ENCODE measurements at regions not wholly inside any gene's neighbourhood (a gene's known extent, or its start where the extent isn't known, plus 50 kb on each side); places are given as distances from the start of the nearest gene placed in this dataset.

GRCh38 chr2:8300905-8301304, 381.0 kb upstream of the ID2 start:
- in situ Hi-C loops (cut with MboI; ENCODE audit: low sequenced_read_pairs): loop anchor here (10.0 to 25.0 kb wide), 2 partner anchors 224 to 386 kb away; partner anchors contain the start of gene ID2

DNA sequence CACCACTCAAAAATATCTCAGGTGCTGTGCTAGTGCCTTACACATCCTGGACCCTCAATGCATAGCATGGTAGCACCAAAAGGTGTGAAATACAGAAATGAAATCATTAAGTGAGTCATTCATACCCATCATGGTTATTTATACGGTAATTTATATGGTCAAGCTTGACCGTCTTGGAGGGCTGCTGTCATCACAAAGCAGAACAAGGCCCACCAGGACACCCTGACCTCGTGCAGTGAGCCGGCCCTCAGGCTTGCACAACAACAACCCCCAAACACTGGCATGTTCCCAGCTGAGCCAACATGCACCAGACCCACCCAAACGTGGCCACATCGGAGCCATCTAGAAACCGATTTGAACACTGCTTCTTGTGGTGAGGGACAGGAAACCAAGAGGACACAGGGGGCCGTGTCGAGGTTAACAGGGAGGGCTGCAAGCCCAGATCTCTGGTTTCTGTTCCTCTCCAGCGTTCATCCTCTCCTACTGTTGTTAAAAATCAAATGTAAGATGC, 378.5 kb upstream of the ID2 start:
- in situ Hi-C loops (cut with MboI; ENCODE audit: low sequenced_read_pairs): loop anchor here (10.0 to 25.0 kb wide), 2 partner anchors 221 to 384 kb away; partner anchors contain the start of gene ID2

DNA sequence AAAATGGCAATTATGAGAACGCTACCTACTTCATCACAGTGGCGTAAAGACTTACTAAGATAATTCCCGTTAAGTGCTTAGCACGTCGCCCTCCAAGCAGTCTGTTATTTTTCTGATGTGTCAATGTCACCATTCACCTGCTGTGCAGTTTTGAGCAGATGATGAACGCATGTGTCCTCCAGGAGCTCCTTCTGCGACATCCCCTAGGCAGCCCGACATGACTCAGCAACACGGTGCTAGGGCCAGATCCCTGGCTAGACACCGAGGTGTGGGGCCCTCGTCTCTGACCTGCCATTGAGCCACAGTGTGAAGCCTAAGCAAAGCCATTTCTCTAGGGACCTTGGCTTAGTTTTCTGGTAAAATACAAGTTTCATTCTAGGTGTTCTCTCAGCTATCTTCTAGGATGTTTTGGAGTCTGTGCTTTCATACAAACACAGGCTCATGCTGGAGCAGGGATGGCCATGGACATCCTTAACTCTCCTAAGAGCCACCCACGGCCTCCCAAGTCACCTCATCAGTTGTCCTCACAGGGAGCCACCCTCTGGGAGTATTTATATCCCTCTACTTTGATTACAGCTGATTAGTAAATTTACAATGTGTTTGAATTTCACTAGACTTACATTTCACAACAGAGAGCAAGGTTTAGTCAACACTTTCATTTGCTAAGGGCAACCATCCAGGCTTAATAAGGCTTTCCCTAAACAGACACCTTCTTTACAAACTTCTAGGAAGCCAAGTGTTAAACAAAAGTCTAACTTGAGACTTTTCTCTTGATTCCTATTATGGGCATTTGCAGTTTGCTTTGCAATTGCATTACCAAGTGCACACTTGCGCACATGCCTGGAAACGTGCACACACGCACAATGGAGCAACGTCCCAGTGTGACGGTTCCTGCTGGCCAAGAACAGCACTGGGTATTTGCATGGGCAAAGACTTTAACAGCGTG, 376.8 kb upstream of the ID2 start:
- in situ Hi-C loops (cut with MboI; ENCODE audit: low sequenced_read_pairs): loop anchor here (10.0 to 25.0 kb wide), 2 partner anchors 220 to 382 kb away; partner anchors contain the start of gene ID2

- in situ Hi-C loops (cut with MboI; ENCODE audit: low sequenced_read_pairs): loop anchor here (10.0 to 25.0 kb wide), 2 partner anchors 218 to 381 kb away; partner anchors contain the start of gene ID2
These were observed 375.1 kb upstream of the ID2 start for GRCh38 chr2:8306530-8307351.

- in situ Hi-C loops (cut with MboI; ENCODE audit: low sequenced_read_pairs): loop anchor here (10.0 to 25.0 kb wide), 2 partner anchors 217 to 380 kb away; partner anchors contain the start of gene ID2
These were observed 374.2 kb upstream of the ID2 start for GRCh38 chr2:8307606-8308180.

GRCh38 chr2:8309131-8309530, 372.7 kb upstream of the ID2 start:
- in situ Hi-C loops (cut with MboI; ENCODE audit: low sequenced_read_pairs): loop anchor here (10.0 to 25.0 kb wide), 2 partner anchors 216 to 378 kb away; partner anchors contain the start of gene ID2

DNA sequence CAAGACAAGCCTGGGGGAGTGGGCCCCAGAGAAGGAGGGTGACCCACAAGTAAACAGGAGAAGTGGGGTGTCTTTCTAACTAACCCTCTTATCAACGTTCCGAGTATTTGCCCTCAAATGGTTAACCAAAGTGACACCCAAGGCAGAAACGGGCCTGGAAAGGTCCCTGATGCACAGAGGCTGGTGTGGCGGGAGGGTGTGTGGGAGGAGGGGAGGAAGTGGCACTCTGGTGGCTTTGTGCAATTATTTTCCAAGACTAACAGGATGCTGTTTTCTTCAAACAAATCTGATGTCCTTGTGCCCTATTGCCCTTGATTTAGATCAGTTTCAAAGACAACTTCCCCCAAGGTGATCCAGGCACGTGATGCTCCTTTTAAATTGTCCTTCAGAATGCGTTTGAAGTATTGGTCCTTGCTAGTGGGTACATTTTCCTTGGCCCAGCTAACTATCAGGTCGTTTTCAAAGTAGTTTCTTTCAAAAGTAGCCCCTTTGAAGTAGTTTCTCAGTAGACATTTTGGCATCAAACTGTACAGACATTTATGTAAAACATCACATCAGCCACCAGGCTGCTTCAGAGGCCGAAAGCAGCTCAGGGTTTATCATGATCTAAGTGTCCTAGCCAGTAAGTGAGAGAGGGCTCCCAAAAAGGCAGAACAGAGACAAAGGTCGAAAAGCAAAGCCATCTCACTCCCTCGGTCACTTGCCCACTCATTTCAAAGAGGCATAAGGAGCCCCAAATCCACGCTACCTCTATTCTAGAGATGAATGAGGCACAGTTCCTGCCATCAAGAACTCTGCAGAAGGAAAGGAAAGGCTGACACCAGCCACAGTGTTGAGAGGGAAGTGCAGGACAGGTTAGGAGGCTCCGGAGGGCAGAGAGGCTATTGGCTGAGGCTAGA, 371.1 kb upstream of the ID2 start:
- in situ Hi-C loops (cut with MboI; ENCODE audit: low sequenced_read_pairs): loop anchor here (25.0 kb wide), 1 partner anchor 376 kb away; the partner anchor contains the start of gene ID2

- in situ Hi-C loops (cut with MboI; ENCODE audit: low sequenced_read_pairs): loop anchor here (25.0 kb wide), 1 partner anchor 375 kb away; the partner anchor contains the start of gene ID2
These were observed 369.6 kb upstream of the ID2 start for GRCh38 chr2:8312221-8312620.

DNA sequence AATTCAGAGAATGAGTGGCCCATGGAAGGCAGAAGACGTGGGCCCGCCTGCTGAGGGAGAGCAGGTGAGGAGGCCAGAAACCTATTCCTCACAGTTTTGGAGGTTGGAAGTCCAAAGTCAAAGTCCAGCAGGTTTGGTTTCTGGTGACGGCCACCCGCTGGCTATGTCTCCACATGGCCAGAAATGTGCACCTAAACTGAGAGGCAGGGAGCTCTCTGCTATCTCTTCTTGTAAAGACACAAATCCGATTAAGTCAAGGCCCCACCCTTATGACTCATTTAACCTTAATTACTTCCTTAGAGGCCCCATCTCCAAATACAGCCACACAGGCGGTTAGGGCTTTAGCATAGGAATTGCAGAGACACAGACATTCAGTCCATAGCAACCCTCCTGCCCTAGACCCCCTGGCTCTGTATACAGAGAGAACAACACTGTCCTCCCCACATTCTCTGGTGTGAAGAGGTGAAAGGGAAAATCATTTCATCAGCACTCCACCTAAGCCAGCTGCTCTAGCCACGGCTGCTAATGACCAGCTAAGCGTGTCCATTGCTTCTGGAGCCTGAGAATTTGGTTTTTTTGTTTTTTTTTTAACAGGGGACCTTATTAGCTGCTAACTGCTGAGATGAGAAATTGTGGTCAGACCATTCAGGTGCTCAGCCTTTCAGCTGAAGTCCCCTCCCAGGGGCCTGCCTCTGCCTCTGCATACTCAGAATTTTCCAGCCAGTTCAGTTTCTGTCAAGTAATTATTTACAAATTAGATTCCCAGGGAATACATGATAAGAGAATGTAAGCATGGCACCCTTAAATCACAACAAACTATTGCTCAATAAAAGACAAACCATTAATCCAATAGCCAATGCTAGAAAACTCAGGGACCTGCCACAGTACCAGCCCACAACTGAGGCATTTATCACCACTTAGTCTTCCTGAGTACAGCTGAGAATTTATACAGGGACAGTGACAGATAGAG, 368.7 kb upstream of the ID2 start:
- in situ Hi-C loops (cut with MboI; ENCODE audit: low sequenced_read_pairs): loop anchor here (25.0 kb wide), 1 partner anchor 374 kb away; the partner anchor contains the start of gene ID2

GRCh38 chr2:8314063-8314462, 367.8 kb upstream of the ID2 start:
- in situ Hi-C loops (cut with MboI; ENCODE audit: low sequenced_read_pairs): loop anchor here (25.0 kb wide), 1 partner anchor 373 kb away; the partner anchor contains the start of gene ID2

- in situ Hi-C loops (cut with MboI; ENCODE audit: low sequenced_read_pairs): loop anchor here (25.0 kb wide), 1 partner anchor 372 kb away; the partner anchor contains the start of gene ID2
These were observed 366.2 kb upstream of the ID2 start for GRCh38 chr2:8315531-8316165.

DNA sequence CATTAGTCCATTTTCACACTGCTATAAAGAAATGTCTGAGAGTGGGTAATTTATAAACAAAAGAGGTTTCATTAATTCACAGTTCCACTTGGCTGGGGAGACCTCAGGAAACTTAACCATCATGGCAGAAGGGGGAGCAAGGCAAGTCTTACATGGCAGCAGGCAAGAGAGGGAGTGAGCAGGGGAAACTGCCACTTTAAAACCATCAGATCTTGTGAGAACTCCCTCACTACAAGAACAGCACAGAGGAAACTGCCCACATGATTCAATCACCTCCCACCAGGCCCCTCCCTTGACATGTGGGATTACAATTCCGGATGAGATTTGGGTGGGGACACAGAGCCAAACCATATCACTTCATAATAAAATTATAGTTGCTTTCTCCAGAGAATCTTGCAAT, 365.5 kb upstream of the ID2 start:
- in situ Hi-C loops (cut with MboI; ENCODE audit: low sequenced_read_pairs): loop anchor here (25.0 kb wide), 1 partner anchor 371 kb away; the partner anchor contains the start of gene ID2

- in situ Hi-C loops (cut with MboI; ENCODE audit: low sequenced_read_pairs): loop anchor here (25.0 kb wide), 1 partner anchor 370 kb away; the partner anchor contains the start of gene ID2
These were observed 364.4 kb upstream of the ID2 start for GRCh38 chr2:8317418-8317817.

- in situ Hi-C loops (cut with MboI; ENCODE audit: low sequenced_read_pairs): loop anchor here (25.0 kb wide), 1 partner anchor 368 kb away; the partner anchor contains the start of gene ID2
These were observed 362.6 kb upstream of the ID2 start for GRCh38 chr2:8319219-8319618.

DNA sequence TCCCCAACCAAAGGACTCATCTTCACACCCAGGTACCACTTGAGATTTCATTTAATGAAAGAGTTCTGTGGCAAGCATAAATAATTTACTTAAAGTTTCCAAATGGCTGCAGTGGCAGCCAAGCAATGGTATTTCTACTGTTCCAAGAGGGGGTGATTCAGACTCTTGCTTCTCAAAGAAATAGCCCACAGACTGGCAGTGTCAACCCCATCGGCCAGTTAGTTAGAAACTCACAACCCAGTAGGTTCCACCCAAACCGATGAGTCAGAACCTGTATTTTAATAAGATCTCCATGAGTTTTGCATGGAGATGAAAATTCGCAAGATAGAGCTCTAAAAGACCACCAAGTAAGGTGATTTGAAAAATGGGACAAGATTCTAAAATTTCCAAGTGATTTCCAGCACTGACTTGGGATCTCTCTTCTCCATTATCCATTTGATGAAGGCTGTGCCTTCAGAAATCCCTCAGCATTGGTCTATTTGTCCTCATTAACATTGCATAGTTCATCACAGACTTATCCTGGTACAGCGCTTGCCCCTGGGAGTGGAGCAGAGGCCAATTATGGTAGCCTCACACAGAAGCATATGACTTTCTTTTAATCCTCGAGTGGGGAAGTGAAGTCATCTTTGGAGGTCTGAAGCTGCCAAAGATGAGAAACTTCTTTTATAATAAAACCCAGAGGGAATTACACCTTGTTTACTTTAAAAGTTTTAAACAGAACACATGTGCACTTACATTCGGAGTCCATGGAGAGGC, 361.4 kb upstream of the ID2 start:
- in situ Hi-C loops (cut with MboI; ENCODE audit: low sequenced_read_pairs): loop anchor here (25.0 kb wide), 1 partner anchor 367 kb away; the partner anchor contains the start of gene ID2

- in situ Hi-C loops (cut with MboI; ENCODE audit: low sequenced_read_pairs): loop anchor here (25.0 kb wide), 1 partner anchor 365 kb away; the partner anchor contains the start of gene ID2
These were observed 359.2 kb upstream of the ID2 start for GRCh38 chr2:8322634-8323033.

Data from HL-60/S4 treated with phorbol 12-myristate 13-acetate at 8.2 ng/mL for 4 days and 3 days (cell line).